GM21381 (cell line): ENCODE measurements at regions not wholly inside any gene's neighbourhood (a gene's known extent, or its start where the extent isn't known, plus 50 kb on each side); places are given as distances from the start of the nearest gene placed in this dataset.
"Not testable (repeated sequence)": the region's sequence is repeated elsewhere in the genome, so short reads cannot be mapped to it uniquely, and the experiment has no call there.

Source experiments
- ATAC-seq: cut with Tn5 transposase; IDR thresholded peaks from one replicate; pipeline ENCODE4 v1.9.1; 2021; ENCODE audit warnings: mild to moderate bottlenecking, moderate library complexity; ENCODE audit not compliant: unreplicated experiment

DNA sequence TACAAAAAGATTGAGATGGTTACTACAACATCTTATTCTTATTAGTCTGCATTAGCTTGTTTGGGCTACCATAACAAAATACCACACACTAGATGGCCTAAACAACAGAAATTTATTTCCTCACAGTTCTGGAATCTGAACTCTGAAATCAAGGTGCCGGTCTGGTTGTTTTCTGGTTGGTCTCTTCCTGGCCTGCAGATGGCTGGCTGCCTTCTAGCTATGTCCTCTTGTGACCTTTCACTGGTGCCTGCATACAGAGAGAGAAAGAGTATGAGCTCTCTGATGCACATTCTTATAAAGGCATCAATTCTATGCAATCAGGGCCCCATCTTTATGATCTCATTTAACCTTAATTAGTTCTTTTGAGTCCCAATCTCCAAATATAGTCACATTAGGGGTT is 696.5 kb downstream of the TDRD15 start:
- no peak for ATAC-seq

DNA sequence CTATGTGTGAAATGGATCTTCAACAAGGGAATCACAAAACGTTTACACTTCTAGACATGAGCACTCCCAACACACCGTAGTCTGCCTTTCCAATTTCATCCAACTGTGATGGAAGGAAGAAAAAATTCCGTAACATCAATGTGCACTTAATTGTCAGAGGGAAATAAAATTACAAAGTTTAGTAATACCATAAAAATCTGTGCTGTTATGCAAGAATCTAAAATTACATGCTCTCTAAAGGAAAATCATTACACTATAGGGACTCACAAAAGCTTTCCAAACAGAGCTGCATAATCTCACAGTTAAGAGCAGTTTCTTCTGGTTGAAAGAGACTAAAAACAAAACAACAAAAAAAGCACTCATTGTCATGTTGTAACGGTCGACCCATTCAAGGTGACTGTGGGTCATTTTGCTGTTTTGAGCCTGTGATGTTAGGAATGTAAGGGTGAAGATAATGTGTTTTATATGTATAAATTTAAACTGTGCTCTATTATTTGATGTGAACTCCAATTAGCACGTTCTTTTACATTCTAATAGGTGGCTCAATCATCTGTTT is 698.0 kb downstream of the TDRD15 start:
- no peak for ATAC-seq

DNA sequence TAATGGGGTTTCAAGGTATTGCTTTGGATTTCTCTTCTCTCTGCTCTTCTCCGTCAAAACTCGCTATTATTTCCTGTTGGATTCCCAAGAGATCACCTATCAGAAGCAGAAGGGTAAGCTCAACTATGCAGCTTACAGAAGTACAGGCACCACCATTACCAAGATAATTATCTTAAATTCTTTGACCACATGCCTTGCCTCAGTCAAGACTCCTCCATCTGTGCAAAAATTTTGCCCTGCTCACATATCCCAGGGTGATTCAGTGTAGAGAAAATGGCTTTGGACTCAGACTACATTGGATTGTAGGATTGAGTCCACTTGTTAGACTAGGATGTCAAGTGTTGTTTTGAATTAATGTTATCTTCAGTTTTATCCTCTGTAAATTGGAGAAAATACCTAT is 698.7 kb downstream of the TDRD15 start:
- no peak for ATAC-seq

DNA sequence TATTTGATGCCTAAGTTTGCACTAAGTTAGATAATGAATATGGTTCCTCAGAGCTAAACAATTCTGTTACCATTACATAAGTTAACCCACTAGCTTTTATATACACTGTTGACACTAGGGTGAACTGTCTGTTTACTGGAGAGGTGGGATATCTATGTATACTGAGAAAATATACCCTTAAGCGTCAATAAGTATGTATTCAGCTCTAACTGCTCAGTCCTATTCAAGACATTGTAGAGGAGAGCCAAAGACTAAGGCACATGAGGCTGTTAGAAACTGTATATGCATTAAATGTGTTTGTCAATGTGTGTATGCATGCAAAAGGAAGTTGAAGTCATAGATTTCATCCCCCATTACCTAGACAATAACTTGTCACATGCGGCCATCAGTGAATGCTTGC is 710.0 kb downstream of the TDRD15 start:
- no peak for ATAC-seq

DNA sequence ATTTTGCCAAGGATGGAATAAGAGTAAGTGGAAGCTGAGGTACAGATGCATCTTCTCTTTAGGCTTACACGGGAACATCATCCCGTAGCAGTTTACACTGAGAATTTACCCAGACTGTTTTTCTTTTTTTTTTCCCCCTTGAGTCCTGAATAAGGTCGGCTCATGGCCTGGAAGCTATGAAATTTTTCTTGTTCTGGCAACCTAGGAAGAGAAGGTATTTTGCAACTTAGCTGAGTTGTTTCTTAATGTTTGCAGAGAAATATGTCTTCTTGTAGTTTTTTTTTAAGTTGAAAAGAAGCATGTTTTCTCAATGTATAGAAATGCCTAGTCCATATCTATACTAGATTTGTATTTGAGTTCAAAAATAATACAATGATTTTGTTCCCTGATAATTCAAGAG is 712.5 kb downstream of the TDRD15 start:
- no peak for ATAC-seq

DNA sequence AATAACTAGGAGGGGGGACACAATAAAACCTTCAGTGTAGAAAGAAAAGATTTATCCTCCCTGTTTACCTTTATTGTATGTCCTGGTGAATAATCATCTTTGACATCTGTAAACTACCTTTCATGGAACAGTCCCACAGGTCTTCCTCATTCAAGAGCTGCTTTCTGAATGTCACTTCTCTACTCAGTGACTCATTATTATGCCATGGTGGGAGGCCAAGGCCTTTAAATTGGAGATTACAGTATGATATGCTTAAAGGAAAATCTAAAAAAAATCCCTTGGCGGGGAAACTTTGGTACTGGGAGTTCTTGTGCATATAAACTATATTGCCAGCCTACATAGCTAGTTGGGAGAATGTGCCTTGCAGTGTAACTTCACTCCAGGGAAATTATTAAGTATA is 713.0 kb downstream of the TDRD15 start:
- no peak for ATAC-seq

DNA sequence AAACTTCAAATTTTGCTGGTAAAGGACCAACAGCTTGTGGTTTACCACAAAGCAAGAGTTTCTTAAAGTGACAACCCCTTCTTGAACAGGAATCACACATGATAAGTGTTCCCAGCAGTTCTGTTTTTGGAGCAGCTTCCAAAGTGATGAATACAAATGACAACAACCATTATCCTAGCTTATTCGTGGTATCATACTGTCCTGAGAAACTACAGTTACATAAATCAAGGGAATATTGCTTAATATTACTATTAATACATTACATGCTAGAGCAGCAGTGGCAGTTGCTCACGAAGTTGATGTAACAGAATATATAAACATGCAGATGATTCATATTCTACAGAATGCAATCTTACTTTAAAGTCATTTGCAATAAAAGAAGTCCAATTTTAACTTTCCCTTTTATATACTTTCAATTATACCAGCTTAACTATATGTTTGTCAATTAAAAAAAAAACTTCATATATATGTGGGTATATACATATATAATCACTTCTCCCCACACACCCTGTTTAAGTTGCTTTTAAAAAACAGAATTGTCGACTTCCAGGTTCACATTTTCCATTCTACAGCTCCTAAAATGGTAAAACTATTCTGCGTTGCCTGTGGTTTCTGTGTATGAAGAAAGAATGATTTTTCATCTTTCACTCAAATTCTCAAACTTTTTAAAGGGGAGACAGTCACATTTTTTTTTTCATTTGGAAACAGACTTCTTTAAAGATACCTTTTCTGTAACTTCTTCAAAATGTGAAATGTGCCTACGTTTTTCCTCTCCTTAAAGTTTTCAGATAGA is 713.6 kb downstream of the TDRD15 start:
- no peak for ATAC-seq

DNA sequence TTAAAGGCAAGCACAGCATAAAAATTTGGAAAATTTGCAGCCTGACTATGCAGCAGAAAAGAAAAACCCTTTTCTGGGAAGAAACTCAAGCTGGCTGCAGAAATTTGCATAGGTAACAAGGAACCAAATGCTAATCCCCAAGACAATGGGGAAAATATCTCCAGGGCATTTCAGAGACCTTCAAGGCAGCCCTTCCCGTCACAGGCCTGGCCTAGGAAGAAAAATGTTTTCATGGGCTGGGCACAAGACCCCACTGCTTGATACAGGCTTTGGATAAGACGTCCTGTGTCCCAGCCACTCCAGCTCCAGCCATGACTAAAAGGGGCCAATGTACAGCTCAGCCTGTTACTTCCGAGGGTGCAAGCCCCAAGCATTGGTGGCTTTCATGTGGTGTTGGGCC is 717.6 kb downstream of the TDRD15 start:
- no peak for ATAC-seq

DNA sequence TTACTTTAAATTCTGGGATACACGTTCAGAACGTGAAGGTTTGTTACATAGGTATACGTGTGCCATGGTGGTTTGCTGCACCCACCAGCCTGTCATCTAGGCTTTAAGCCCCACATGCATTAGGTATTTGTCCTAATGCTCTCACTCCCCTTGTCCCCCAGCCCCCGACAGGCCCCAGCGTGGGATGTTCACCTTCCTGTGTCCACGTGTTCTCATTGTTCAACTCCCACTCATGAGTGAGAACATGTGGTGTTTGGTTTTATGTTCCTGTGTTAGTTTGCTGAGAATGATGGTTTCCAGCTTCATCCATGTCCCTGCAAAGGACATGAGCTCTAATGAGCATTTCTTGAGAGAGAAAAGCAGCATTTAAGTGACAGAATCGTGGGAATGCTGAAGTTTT is 726.6 kb downstream of the TDRD15 start:
- ATAC-seq, result not testable (repeated sequence)

DNA sequence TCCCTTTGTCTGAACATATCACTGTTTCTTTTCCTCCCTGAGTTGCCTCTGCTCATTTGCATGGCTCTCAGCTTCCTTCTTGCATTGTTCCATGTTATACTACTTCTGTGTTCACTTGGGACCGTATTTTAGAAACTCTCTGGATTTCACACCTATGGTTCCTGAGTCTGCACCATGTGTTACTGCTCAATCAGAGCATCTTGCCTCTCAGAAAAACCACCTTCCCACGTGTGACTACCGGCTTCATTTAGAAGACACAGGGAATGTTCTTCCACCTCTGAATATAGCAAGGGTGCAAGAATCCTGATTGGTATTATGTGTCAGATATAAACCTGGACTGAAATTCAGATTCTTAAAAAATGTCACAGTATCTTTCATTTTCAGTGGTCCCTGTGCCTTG is 731.2 kb downstream of the TDRD15 start:
- ATAC-seq, result no peak

DNA sequence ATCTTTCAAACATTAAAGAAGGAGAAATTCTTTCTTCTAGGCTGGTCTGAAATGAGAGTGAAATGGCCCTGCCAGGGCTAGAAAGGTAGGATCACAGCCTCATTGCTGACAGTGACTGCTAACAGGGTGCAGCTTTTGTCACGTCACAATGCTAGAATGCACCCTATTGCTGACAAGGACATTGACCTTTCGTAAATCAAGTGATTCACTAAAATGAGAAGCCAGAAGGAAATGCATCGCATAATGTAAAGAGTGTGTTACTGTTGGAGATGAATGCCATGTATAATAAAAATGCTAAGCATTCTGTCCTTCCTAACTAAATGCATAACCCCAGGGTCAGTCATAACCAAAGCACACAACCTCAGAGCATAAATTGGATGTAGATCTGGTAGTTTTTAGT is 732.9 kb downstream of the TDRD15 start:
- ATAC-seq, result no peak

DNA sequence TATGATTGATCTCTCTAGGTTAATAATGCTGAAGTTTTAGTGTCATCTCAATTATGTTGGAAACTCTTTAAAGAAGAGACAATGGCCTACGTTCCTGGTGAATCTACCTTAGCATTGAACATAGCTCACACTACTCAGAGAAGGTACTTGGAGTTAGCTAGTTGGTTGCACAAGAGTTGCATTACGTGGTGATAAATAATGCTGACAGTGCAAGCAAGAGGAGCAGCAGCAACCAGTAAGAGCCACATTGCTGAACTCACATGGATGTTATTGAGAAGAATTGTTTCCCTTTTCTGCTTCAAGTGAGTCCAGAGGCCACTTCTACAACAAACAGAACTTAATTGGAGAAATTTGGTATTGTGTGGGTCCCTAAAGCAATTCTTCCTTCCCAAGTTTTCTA is 737.1 kb downstream of the TDRD15 start:
- no peak for ATAC-seq

DNA sequence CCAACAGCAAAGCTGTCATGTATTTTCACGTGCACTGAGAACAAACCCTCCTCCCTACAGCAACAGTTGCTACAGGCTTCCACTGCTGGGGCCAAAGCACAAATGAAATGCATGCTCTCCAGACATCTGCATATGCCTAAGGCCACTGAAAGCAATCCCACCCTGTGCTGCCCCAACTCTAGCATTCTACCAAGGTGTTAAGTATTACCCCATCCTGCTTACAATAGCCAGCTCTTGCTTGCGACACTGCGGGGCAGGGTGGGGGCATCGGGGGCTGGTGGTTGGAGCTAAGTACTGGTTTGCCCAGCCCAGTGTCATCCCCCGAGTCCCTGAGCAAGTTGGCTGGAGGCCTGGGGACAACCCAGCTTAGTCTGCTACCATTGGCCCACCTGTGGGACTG is 742.5 kb downstream of the TDRD15 start:
- ATAC-seq, result no peak

DNA sequence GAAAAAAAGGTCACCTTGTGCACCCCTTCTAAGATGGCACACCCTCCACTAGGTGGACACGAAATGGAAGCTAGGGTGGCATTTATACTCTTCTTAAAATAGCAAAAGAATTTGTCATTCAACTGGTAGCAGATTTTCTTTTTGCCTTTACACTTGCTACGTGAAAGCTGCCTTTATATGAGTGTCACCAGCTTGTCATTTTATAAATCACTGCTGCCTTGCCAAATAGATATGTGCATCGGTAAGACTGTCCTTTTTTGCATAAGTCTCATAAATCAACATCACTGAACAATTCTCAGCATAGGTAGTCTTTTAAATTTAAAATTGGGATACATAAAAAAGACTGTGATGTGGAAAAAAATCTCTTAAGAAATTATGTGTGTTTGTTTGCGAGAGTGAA is 764.1 kb downstream of the TDRD15 start:
- ATAC-seq, result no peak

DNA sequence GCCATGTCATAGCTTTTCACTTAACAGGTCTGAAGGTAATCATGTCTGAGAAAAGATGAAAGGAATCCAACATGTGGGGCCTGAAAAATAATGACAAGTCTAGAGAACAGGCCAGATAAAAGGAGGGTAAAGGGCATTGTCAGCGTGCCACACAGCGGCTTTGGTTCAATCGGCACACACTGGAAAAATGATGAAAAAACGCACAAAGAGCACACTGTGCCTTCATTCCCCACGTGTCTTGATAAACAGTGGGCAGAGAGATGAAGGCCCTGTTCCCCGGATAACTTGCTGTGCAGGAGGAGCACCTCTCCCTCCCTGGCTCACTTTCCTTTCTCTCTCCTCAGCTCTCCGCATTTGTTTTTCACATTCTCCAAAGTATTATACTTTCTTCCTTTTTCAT is 766.3 kb downstream of the TDRD15 start:
- ATAC-seq, result no peak

DNA sequence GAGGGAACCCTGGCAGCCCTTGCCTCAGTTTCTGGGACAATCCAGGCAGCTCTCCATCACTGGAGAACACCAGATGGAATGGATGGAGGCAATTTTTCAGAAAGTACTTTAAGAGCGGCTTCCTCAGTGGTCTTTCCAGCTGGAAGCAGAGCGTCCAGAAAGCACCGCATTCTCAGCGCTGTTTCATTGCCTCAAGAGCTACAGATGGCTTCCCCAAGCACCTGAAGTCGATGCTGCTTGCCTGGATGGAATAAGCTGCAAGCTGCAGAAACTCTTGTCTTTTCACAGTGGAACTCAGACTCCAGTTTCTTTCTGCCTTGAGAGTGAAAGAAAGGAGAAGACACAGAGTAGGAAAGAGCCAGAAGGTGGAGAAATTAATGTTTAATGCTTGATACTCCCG is 766.9 kb downstream of the TDRD15 start:
- no peak for ATAC-seq

DNA sequence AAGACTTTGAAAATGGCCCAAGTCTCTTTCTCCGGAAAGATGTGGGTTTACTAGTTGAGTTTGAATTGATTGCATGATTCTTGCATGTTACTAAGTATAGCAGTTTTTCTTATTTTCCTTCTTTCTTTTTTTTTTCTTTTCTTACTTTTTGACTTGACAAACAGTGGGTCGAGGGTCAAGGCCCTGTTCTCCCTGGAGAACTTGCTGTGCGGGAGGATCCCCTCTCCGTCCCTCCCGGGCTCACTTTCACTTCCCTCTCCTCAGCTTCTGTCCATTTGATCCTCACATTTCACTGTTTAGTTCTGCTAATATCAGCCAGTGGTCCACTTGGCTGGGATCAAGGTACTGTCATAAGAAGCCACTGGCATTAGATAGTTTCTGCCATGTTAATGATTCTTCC is 767.4 kb downstream of the TDRD15 start:
- ATAC-seq, result no peak

DNA sequence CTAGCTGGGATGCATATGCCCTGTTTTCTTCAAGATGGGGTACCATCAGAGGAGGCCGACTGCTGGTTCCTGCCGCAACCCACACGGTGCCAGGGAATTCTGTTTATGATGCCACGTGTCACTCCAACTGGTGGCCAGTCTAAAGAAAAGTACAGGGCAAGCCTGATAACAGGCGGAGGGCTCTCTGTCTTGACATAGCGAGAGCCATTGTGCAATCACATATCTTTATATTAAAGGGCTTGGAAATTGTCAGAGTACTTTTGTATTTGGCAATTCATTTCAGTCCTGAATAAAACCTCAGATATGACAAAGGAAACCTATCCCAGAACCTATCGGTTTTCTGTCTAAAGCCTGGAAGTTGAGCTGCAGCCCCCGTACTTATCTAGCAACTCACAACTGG is 768.4 kb downstream of the TDRD15 start:
- ATAC-seq, result no peak

DNA sequence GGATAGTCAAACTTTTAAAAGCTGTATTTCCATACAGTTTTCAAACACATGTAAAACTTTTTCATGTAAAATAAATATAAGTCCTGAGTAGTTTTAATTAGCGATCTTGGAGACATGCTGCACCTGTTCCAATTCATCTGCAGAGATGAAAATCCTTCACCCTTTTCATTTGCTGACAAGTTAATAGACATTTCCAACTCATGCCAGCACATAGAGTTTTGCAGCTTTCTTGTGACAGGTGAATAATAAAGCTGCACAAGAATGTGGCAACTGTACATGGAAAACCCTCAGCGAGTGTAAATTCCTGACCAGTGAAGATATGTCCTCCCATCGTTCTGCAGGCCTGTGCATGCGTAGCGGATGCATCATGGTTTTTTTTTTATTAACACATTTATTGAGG is 771.4 kb downstream of the TDRD15 start:
- no peak for ATAC-seq

DNA sequence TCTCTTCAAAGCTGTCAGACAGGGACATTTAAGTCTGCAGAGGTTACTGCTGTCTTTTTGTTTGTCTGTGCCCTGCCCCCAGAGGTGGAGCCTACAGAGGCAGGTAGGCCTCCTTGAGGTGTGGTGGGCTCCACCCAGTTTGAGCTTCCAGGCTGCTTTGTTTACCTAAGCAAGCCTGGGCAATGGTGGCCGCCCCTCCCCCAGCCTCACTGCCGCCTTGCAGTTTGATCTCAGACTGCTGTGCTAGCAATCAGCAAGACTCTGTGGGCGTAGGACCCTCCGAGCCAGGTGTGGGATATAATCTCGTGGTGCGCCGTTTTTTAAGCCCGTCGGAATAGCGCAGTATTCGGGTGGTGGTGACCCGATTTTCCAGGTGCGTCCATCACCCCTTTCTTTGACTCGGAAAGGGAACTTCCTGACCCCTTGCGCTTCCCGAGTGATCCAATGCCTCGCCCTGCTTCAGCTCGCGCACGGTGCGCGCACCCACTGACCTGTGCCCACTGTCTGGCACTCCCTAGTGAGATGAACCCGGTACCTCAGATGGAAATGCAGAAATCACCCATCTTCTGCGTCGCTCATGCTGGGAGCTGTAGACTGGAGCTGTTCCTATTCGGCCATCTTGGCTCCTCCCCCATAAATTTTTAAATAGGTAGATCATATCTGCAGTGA is 785.1 kb downstream of the TDRD15 start:
- not testable (repeated sequence) for ATAC-seq

DNA sequence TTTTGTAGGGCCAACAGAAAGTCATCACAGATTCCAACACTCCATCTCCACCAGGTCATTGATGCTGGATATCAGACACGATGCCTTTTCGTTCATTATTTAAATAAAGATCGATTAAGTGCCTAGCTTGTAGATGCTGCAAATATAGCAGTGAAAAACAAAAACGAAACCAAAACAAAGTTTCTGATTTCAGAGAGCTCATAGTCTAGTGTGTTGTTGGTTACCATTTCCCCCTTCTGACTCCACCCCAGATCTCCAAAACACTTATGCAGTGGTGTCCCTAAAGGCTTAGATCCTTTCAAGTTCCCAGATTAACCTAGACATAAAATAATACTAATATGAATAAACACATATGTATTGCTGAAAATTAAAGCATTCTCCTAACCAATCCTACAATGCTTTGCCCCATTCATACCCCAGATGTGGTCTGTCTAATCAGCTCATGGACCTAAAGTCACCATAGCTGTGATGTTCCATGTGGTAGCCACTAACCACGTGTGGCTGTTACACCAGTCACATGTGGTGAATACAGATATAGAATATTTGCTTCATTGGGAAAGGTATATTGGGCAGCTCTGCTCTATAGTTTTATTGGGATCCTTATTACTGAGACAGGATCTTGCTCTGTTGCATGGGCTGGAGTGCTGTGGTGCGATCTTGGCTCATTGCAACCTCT is 787.2 kb downstream of the TDRD15 start:
- no peak for ATAC-seq

DNA sequence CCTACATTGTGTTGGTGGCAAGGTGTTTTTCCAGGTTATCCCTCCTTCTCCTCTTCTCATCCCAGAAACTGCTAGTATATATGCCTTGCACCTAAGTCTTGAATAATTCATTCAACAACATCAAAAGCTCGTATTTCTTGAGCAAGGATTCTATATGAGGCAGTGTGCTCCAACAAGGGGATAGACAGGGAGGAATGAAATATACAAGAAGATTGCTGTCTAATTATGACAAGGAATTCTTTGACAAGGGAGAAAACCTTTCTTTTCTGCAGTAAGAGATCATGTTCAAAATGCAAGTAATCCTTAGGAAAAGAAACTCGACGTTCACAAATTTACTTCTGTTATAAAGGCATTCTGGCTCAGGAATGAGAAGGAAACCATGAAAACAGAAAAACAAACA is 788.6 kb downstream of the TDRD15 start:
- no peak for ATAC-seq
